H1 (cell line): ENCODE measurements at regions not wholly inside any gene's neighbourhood (a gene's known extent, or its start where the extent isn't known, plus 50 kb on each side); places are given as distances from the start of the nearest gene placed in this dataset.

ENCODE experiments used
- CTCF ChIA-PET: fragments of 300-600 bp; sonication (Branson Sonifier 250); formaldehyde crosslinking; loops from one replicate; lab custom pipeline; 2021; ENCODE audit not compliant: partially characterized antibody; lab: Charles Lee
- POLR2A ChIA-PET: fragments of 300-600 bp; sonication (Branson Sonifier 250); formaldehyde crosslinking; loops from one replicate; lab custom pipeline; 2021; ENCODE audit warnings: inconsistent platforms; ENCODE audit not compliant: partially characterized antibody; lab: Charles Lee
- DNase-seq, 2 experiments: peaks; one replicate each; pipeline versions ENCODE4 v3.0.0 to v3.0.0-alpha.2; 2010 to 2022; ENCODE audit warnings: low spot score in 2 of 2, low read depth in 1 of 2, mixed read lengths in 1 of 2
- FAIRE-seq: peaks from 2 replicates; lab custom pipeline; 2011; peaks lifted over from hg19 to GRCh38; lab: Jason Lieb, UNC
- H2AFZ ChIP-seq: 2 replicates; pipeline ENCODE4 v1.8.1; 2012; ENCODE audit warnings: low read length, inconsistent platforms
- H2AK5ac ChIP-seq: 2 replicates; pipeline ENCODE4 v1.6.1; 2013; ENCODE audit warnings: low read depth, low read length
- H2BK120ac ChIP-seq: replicated peaks from 2 replicates; pipeline ENCODE3; 2013; ENCODE audit warnings: low read depth, low read length, inconsistent platforms
- H2BK12ac ChIP-seq: 2 replicates; pipeline ENCODE4 v1.6.1; 2013; ENCODE audit warnings: low read depth, low read length
- H2BK15ac ChIP-seq: 2 replicates; pipeline ENCODE4 v1.6.1; 2013; ENCODE audit warnings: low read length
- H2BK20ac ChIP-seq: 2 replicates; pipeline ENCODE4 v1.6.1; 2013; ENCODE audit warnings: low read length
- H2BK5ac ChIP-seq: 2 replicates; pipeline ENCODE4 v1.6.1; 2013; ENCODE audit warnings: low read depth, low read length
- H3K14ac ChIP-seq: 2 replicates; pipeline ENCODE4 v1.6.1; 2013; ENCODE audit warnings: inconsistent platforms; ENCODE audit not compliant: insufficient read length
- H3K18ac ChIP-seq: 2 replicates; pipeline ENCODE4 v1.6.1; 2013; ENCODE audit warnings: low read length; ENCODE audit errors: extremely low read depth
- H3K23ac ChIP-seq: 2 replicates; pipeline ENCODE4 v1.6.1; 2013; ENCODE audit warnings: inconsistent platforms; ENCODE audit not compliant: insufficient read length
- H3K23me2 ChIP-seq: 2 replicates; pipeline ENCODE4 v1.6.1; 2013; ENCODE audit warnings: low read depth, low read length
- H3K27ac ChIP-seq: 2 replicates; pipeline ENCODE4 v1.6.1; 2011; ENCODE audit warnings: low read depth, low read length, inconsistent platforms
- H3K27me3 ChIP-seq, 4 experiments: replicated peaks in 1 of 4; 1 replicate in 1 of 4; 2 replicates in 3 of 4; pipeline versions ENCODE4 v1.6.1 to v1.8.1; 2011 to 2013; ENCODE audit warnings: low read length in 3 of 4, mild to moderate bottlenecking in 3 of 4, inconsistent platforms in 2 of 4, mixed read lengths in 2 of 4, moderate library complexity in 1 of 4; ENCODE audit not compliant: control insufficient read depth in 3 of 4, insufficient read depth in 3 of 4; ENCODE audit errors: extremely low read depth in 1 of 4
- H3K36me3 ChIP-seq, 4 experiments: 2 replicates each; pipeline versions ENCODE4 v1.6.1 to v1.8.1; 2011 to 2013; ENCODE audit warnings: mild to moderate bottlenecking in 4 of 4, low read length in 3 of 4, moderate library complexity in 2 of 4, control low read depth in 1 of 4, inconsistent platforms in 1 of 4; ENCODE audit not compliant: insufficient read depth in 4 of 4, control insufficient read depth in 2 of 4
- H3K4ac ChIP-seq: replicated peaks from 2 replicates; pipeline ENCODE3; 2013; ENCODE audit warnings: low read length, low read depth, mixed read lengths, inconsistent platforms; ENCODE audit not compliant: insufficient read length
- H3K4me1 ChIP-seq, 4 experiments: replicated peaks in 1 of 4; 1 replicate in 1 of 4; 2 replicates in 3 of 4; pipeline versions ENCODE4 v1.6.1 to v1.8.1; 2011 to 2013; ENCODE audit warnings: low read length in 3 of 4, inconsistent platforms in 2 of 4, mixed read lengths in 1 of 4; ENCODE audit not compliant: insufficient read depth in 4 of 4, control insufficient read depth in 3 of 4
- H3K4me2 ChIP-seq, 2 experiments: 2 replicates each; pipeline versions ENCODE4 v1.6.1 to v1.8.1; 2011 to 2013; ENCODE audit warnings: low read depth in 2 of 2, low read length in 2 of 2, control low read depth in 1 of 2, inconsistent platforms in 1 of 2, mild to moderate bottlenecking in 1 of 2; ENCODE audit not compliant: insufficient read depth in 1 of 2
- H3K4me3 ChIP-seq, 4 experiments: fragments of 200-600, 300-600 bp in 1 of 4; sonication (generic), shearing (Covaris generic), sonication (Bioruptor Twin) in 1 of 4; 2 replicates each; pipeline versions ENCODE4 v1.5.1 to v1.8.1; 2011 to 2016; ENCODE audit warnings: low read length in 4 of 4, low read depth in 3 of 4, control low read depth in 2 of 4, inconsistent platforms in 2 of 4, mild to moderate bottlenecking in 2 of 4, mixed read lengths in 1 of 4, moderate library complexity in 1 of 4; ENCODE audit not compliant: insufficient read depth in 2 of 4; ENCODE audit errors: extremely low read depth in 1 of 4
- H3K56ac ChIP-seq: replicated peaks from 2 replicates; pipeline ENCODE3; 2013; ENCODE audit warnings: low read depth, mild to moderate bottlenecking, mixed read lengths, low read length, inconsistent platforms; ENCODE audit not compliant: insufficient read length
- H3K79me1 ChIP-seq: 2 replicates; pipeline ENCODE4 v1.6.1; 2013; ENCODE audit warnings: low read depth, low read length, control low read depth
- H3K79me2 ChIP-seq, 2 experiments: 2 replicates each; pipeline versions ENCODE4 v1.6.1 to v1.8.1; 2012 to 2013; ENCODE audit warnings: low read length in 2 of 2, mild to moderate bottlenecking in 2 of 2, inconsistent platforms in 1 of 2; ENCODE audit not compliant: insufficient read depth in 2 of 2, control insufficient read depth in 1 of 2
- H3K9ac ChIP-seq, 4 experiments: replicated peaks in 1 of 4; 1 replicate in 1 of 4; 2 replicates in 3 of 4; pipeline versions ENCODE4 v1.6.1 to v1.8.1; 2011 to 2013; ENCODE audit warnings: low read depth in 3 of 4, low read length in 3 of 4, control low read depth in 2 of 4, mild to moderate bottlenecking in 2 of 4, moderate library complexity in 2 of 4, inconsistent platforms in 1 of 4; ENCODE audit errors: extremely low read depth in 1 of 4
- H3K9me3 ChIP-seq, 2 experiments: 2 replicates each; pipeline versions ENCODE4 v1.6.1 to v1.8.1; 2012 to 2013; ENCODE audit warnings: mild to moderate bottlenecking in 2 of 2, moderate library complexity in 2 of 2, control low read depth in 1 of 2, inconsistent platforms in 1 of 2, low read depth in 1 of 2, low read length in 1 of 2, mixed read lengths in 1 of 2; ENCODE audit not compliant: insufficient read depth in 2 of 2
- H4K20me1 ChIP-seq, 2 experiments: replicated peaks in 1 of 2; 2 replicates each; pipeline versions ENCODE3 to v1.8.1; 2011 to 2013; ENCODE audit warnings: inconsistent platforms in 2 of 2, low read length in 2 of 2, mild to moderate bottlenecking in 1 of 2; ENCODE audit not compliant: insufficient read depth in 2 of 2, control insufficient read depth in 1 of 2
- H4K5ac ChIP-seq: 2 replicates; pipeline ENCODE4 v1.6.1; 2013; ENCODE audit warnings: low read length, low read depth, mixed read lengths, inconsistent platforms; ENCODE audit not compliant: insufficient read length
- H4K8ac ChIP-seq: 2 replicates; pipeline ENCODE4 v1.8.0; 2013; ENCODE audit warnings: mild to moderate bottlenecking, moderate library complexity, low read length, inconsistent platforms; ENCODE audit not compliant: insufficient read depth; ENCODE audit errors: extremely low read depth
- H4K91ac ChIP-seq: replicated peaks from 2 replicates; pipeline ENCODE3; 2013; ENCODE audit warnings: low read length, mixed read lengths, inconsistent platforms; ENCODE audit not compliant: insufficient read length
- BACH1 ChIP-seq: IDR thresholded peaks from 2 replicates; pipeline ENCODE4 v1.6.1; 2012; ENCODE audit warnings: low read length, improper control_type of control experiment
- CBX8 ChIP-seq: fragments of 300-800, 300-1000 bp; sonication (generic); IDR thresholded peaks from 2 replicates; pipeline ENCODE4 v1.7.1; 2016; ENCODE audit warnings: low read depth, low read length, borderline replicate concordance
- FOSL1 ChIP-seq: IDR thresholded peaks from 2 replicates; pipeline ENCODE4 v1.6.1; 2011; ENCODE audit warnings: mild to moderate bottlenecking, low read depth, low read length, moderate library complexity; ENCODE audit not compliant: insufficient read depth
- GTF2F1 ChIP-seq: IDR thresholded peaks from 2 replicates; pipeline ENCODE4 v1.6.1; 2012; ENCODE audit warnings: low read depth, low read length, improper control_type of control experiment, borderline replicate concordance
- NANOG ChIP-seq: IDR thresholded peaks from 2 replicates; pipeline ENCODE4 v1.6.1; 2011; ENCODE audit warnings: low read length, low read depth, mild to moderate bottlenecking, inconsistent platforms; ENCODE audit not compliant: insufficient read depth, poor library complexity, severe bottlenecking
- SAP30 ChIP-seq: fragments of 300-600 bp; sonication (generic); IDR thresholded peaks from 2 replicates; pipeline ENCODE4 v1.7.1; 2012; ENCODE audit warnings: low read length, moderate library complexity, mild to moderate bottlenecking, inconsistent platforms; ENCODE audit not compliant: insufficient read depth, insufficient replicate concordance
- SIN3A ChIP-seq, 2 experiments: IDR thresholded peaks in 1 of 2; conservative IDR thresholded peaks in 1 of 2; 2 replicates each; pipeline ENCODE4 v1.6.1; 2011 to 2012; ENCODE audit warnings: low read length in 2 of 2, improper control_type of control experiment in 1 of 2, low read depth in 1 of 2, mild to moderate bottlenecking in 1 of 2
- SIRT6 ChIP-seq: IDR thresholded peaks from one replicate; pipeline ENCODE4 v1.7.1; 2012; ENCODE audit warnings: low read length, inconsistent platforms
- SIX5 ChIP-seq: IDR thresholded peaks from 2 replicates; pipeline ENCODE4 v1.6.1; 2011; ENCODE audit warnings: mild to moderate bottlenecking, low read depth, low read length
- SUZ12 ChIP-seq: fragments of 200-600 bp; sonication (generic); IDR thresholded peaks from 2 replicates; pipeline ENCODE4 v1.6.1; 2012; ENCODE audit warnings: mild to moderate bottlenecking, inconsistent platforms, low read length, moderate library complexity, mixed read lengths
- TAF7 ChIP-seq: optimal IDR thresholded peaks from 2 replicates; pipeline ENCODE3; 2011; ENCODE audit warnings: low read depth, mild to moderate bottlenecking, inconsistent platforms, low read length, moderate library complexity, borderline replicate concordance
- TBP ChIP-seq: IDR thresholded peaks from 2 replicates; pipeline ENCODE4 v1.6.1; 2011; ENCODE audit warnings: low read depth, low read length, improper control_type of control experiment
- YY1 ChIP-seq: IDR thresholded peaks from 2 replicates; pipeline ENCODE4 v1.6.1; 2011; ENCODE audit warnings: low read depth, mild to moderate bottlenecking, low read length
- WGBS, 2 experiments: shearing (Covaris generic) in 1 of 2; methylation state at CpG; one replicate each; pipeline versions ENCODE4 v1.1.6 to v1.1.7; 2013 to 2015; ENCODE audit warnings: low lambda C conversion rate in 2 of 2, mixed read lengths in 2 of 2, inconsistent platforms in 1 of 2, low coverage in 1 of 2, missing lambda C conversion rate in 1 of 2; ENCODE audit not compliant: insufficient replicate concordance in 2 of 2, insufficient coverage in 1 of 2, insufficient read length in 1 of 2; ENCODE audit errors: extremely low coverage in 1 of 2, missing lambda C conversion rate in 1 of 2; 5-methylcytosine and 5-hydroxymethylcytosine counted together
- TF ChIP-seq, protein P1 (sequence below): IDR thresholded peaks from 2 replicates; pipeline ENCODE4 v1.6.1; 2012; ENCODE audit warnings: low read length, inconsistent platforms

DNA sequence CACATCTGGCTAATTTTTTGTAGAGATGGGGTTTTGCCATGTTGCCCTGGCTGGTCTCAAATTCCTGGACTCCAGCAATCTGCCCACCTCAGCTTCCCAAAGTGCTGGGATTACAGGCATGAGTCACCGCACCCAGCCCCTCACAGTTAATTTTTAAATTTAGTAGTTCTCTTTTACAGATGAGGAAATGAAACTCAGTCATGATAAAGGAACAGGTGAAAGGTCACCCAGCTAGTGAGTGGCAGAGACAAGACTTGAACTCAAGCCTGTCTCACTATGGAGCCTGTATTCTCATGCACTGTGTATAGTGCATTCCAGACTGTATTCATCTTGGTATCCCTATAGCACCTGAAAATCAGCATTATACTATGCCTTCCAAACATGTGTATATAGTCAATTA lies 77.1 kb upstream of the WSB1 start:
- Histone ChIP-seq H3K9me3 (peaks cover 33 to 62% of the 10 kb centered on the region in 2 experiments), H3K23ac (no peak overlapping the region), H3K9ac (no peak overlapping the region), H2BK5ac (no peak overlapping the region), H2BK15ac (no peak overlapping the region), H3K56ac (no peak overlapping the region), H2BK20ac (no peak overlapping the region), H3K4me3 (no peak overlapping the region), H3K36me3 (no peaks in the 10 kb centered on the region), H3K23me2 (no peaks in the 10 kb centered on the region), H3K79me2 (no peaks in the 10 kb centered on the region), H2AK5ac (no peak overlapping the region), H4K8ac (no peak overlapping the region), H4K20me1 (no peaks in the 10 kb centered on the region), H3K27me3 (no peaks in the 10 kb centered on the region), H3K4me1 (no peaks in the 10 kb centered on the region), H2BK120ac (no peak overlapping the region), H2BK12ac (no peak overlapping the region), H3K18ac (no peak overlapping the region), H3K4me2 (no peak overlapping the region), H4K91ac (no peak overlapping the region), H3K14ac (no peak overlapping the region), H4K5ac (no peak overlapping the region), H3K27ac (no peak overlapping the region), H3K4ac (no peak overlapping the region), H3K79me1 (no peaks in the 10 kb centered on the region), H2AFZ (no peak overlapping the region)
- FAIRE-seq (no peak), DNase-seq (no peak)
- 79% methylated on average over 1 of the region's 1 CpG; no CpG with 5 or more reads in 1 of the 2 experiments for WGBS, 2 experiments
- ChIA-PET POLR2A (no interaction called here), CTCF (no interaction called here)
- TF ChIP-seq SIN3A (conservative IDR thresholded peaks at IDR 0.05 in 1 of 2, IDR thresholded peaks at IDR 0.05 in 1 of 2; ENCODE audit: low read depth in 1 of 2, low read length in 2 of 2) = no peak
- TF ChIP-seq TAF7 = no peak
- no peak for TF ChIP-seq SIRT6
- TF ChIP-seq, protein P1, sequence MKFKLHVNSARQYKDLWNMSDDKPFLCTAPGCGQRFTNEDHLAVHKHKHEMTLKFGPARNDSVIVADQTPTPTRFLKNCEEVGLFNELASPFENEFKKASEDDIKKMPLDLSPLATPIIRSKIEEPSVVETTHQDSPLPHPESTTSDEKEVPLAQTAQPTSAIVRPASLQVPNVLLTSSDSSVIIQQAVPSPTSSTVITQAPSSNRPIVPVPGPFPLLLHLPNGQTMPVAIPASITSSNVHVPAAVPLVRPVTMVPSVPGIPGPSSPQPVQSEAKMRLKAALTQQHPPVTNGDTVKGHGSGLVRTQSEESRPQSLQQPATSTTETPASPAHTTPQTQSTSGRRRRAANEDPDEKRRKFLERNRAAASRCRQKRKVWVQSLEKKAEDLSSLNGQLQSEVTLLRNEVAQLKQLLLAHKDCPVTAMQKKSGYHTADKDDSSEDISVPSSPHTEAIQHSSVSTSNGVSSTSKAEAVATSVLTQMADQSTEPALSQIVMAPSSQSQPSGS = no peak
- TF ChIP-seq SAP30 = no peak
- TF ChIP-seq SUZ12 = no peak
- TF ChIP-seq GTF2F1 = no peak
- no peak for TF ChIP-seq YY1
- no peak for TF ChIP-seq NANOG
- TF ChIP-seq FOSL1 = no peak
- no peak for TF ChIP-seq SIX5
- TF ChIP-seq CBX8 = no peak
- no peak for TF ChIP-seq TBP
- TF ChIP-seq BACH1 = no peak
